HEK293T (cell line): ENCODE measurements at regions not wholly inside any gene's neighbourhood (a gene's known extent, or its start where the extent isn't known, plus 50 kb on each side); places are given as distances from the start of the nearest gene placed in this dataset.

ENCODE experiments used
- BHLHE40 ChIP-seq: fragments of 450-650 bp; IDR thresholded peaks from 2 replicates; pipeline ENCODE4 v1.6.1; 2016; ENCODE audit warnings: mild to moderate bottlenecking, moderate library complexity, borderline replicate concordance
- FOXA1 ChIP-seq: fragments of 450-650 bp; IDR thresholded peaks from 2 replicates; pipeline ENCODE4 v1.6.1; 2016; ENCODE audit warnings: mild to moderate bottlenecking
- FOXM1 ChIP-seq: fragments of 450-650 bp; IDR thresholded peaks from 2 replicates; pipeline ENCODE4 v1.6.1; 2017; ENCODE audit warnings: mild to moderate bottlenecking, borderline replicate concordance
- SP1 ChIP-seq: fragments of 450-650 bp; IDR thresholded peaks from 2 replicates; pipeline ENCODE4 v1.6.1; 2017
- ZNF384 ChIP-seq: fragments of 450-650 bp; IDR thresholded peaks from 2 replicates; pipeline ENCODE4 v1.6.1; 2016

- TF ChIP-seq BHLHE40, result no peak
- no peak for TF ChIP-seq ZNF384
- TF ChIP-seq SP1, result no peak
- TF ChIP-seq FOXA1, result no peak
- no peak for TF ChIP-seq FOXM1
Measured at GRCh38 chr1:8256321-8256720, 61.6 kb upstream of the SLC45A1 start.
